HepG2 (cell line): ENCODE measurements at regions not wholly inside any gene's neighbourhood (a gene's known extent, or its start where the extent isn't known, plus 50 kb on each side); places are given as distances from the start of the nearest gene placed in this dataset.

ENCODE experiments used
- ATAC-seq: fragments of 200-7000 bp; cut with Tn5 transposase; 3 replicates; pipeline ENCODE4 v1.9.1; 2020; ENCODE audit warnings: mild to moderate bottlenecking, moderate library complexity
- BruUV-seq: library from RNA; stranded (reverse); fragments of 400-500 nt; replicated peaks from 2 replicates; lab custom pipeline; 2021; lab: Mats Ljungman, UMichigan
- CTCF ChIA-PET: fragments of 300-600 bp; formaldehyde crosslinking; extraction: SDS; loops from one replicate; lab custom pipeline; 2021; ENCODE audit warnings: low total read pairs, inconsistent platforms, low intra/inter-chr PET ratio; lab: Yijun Ruan, JAX
- POLR2A ChIA-PET: fragments of 350-600 bp; sonication (Branson Sonifier 250); formaldehyde crosslinking; loops from one replicate; lab custom pipeline; 2020; ENCODE audit warnings: antibody characterized with exemption, inconsistent platforms; lab: Yijun Ruan, JAX
- DNase-seq: peaks from one replicate; pipeline ENCODE4 v3.0.0-alpha.2; 2015; ENCODE audit warnings: low spot score
- FAIRE-seq: peaks from 3 replicates; lab custom pipeline; 2011; peaks lifted over from hg19 to GRCh38; lab: Jason Lieb, UNC
- H2AFZ ChIP-seq: one replicate; pipeline ENCODE4 v1.6.1; 2011; ENCODE audit warnings: low read length, inconsistent platforms
- H3K27ac ChIP-seq: fragments of 300-600 bp; 3 replicates; pipeline ENCODE4 v1.8.0; 2011; ENCODE audit warnings: mixed run types, mild to moderate bottlenecking, mixed read lengths, low read length, inconsistent platforms; ENCODE audit not compliant: insufficient read depth; ENCODE audit errors: extremely low read length
- H3K27me3 ChIP-seq, 2 experiments: fragments of 200-600 bp in 1 of 2; 2 replicates in 1 of 2; 3 replicates in 1 of 2; pipeline versions ENCODE4 v1.6.0 to v1.8.0; 2011; ENCODE audit warnings: low read length in 2 of 2, mild to moderate bottlenecking in 2 of 2, moderate library complexity in 2 of 2, inconsistent platforms in 1 of 2; ENCODE audit not compliant: insufficient read depth in 2 of 2, control insufficient read depth in 1 of 2
- H3K36me3 ChIP-seq, 2 experiments: fragments of 200-600 bp in 1 of 2; replicated peaks in 1 of 2; 2 replicates in 1 of 2; 3 replicates in 1 of 2; pipeline versions ENCODE4 v1.5.1 to v1.8.0; 2011; ENCODE audit warnings: low read length in 2 of 2, inconsistent platforms in 1 of 2; ENCODE audit not compliant: insufficient read depth in 2 of 2, control insufficient read depth in 1 of 2
- H3K4me1 ChIP-seq: 2 replicates; pipeline ENCODE4 v1.5.1; 2012; ENCODE audit warnings: low read length, inconsistent platforms; ENCODE audit not compliant: insufficient read depth
- H3K4me2 ChIP-seq: 2 replicates; pipeline ENCODE4 v1.6.0; 2011; ENCODE audit warnings: low read depth, low read length, inconsistent platforms
- H3K4me3 ChIP-seq, 3 experiments: fragments of 200-600 bp in 1 of 3; sonication (generic), shearing (Covaris generic) in 1 of 3; replicated peaks in 1 of 3; 2 replicates each; pipeline ENCODE4 v1.5.1; 2011 to 2016; ENCODE audit warnings: low read length in 3 of 3, inconsistent platforms in 2 of 3, low read depth in 2 of 3, mild to moderate bottlenecking in 2 of 3, control low read depth in 1 of 3, mixed read lengths in 1 of 3; ENCODE audit not compliant: insufficient read depth in 1 of 3
- H3K79me2 ChIP-seq: one replicate; pipeline ENCODE4 v1.6.1; 2011; ENCODE audit warnings: low read length, inconsistent platforms; ENCODE audit not compliant: insufficient read depth
- H3K9ac ChIP-seq: 2 replicates; pipeline ENCODE4 v1.6.0; 2011; ENCODE audit warnings: mild to moderate bottlenecking, low read depth, low read length, inconsistent platforms; ENCODE audit not compliant: insufficient read depth
- H3K9me3 ChIP-seq: 2 replicates; pipeline ENCODE4 v1.5.1; 2012; ENCODE audit warnings: mild to moderate bottlenecking, low read length
- H4K20me1 ChIP-seq: 2 replicates; pipeline ENCODE4 v1.6.0; 2011; ENCODE audit warnings: inconsistent platforms, mild to moderate bottlenecking, low read length, moderate library complexity; ENCODE audit not compliant: insufficient read depth
- HNF4A ChIP-seq: sonication (generic); formaldehyde crosslinking; IDR thresholded peaks from 2 replicates; pipeline ENCODE4 v1.4.0; 2020; ENCODE audit warnings: missing genetic modification reagents
- HOXA3 ChIP-seq: sonication (generic); formaldehyde crosslinking; IDR thresholded peaks from 2 replicates; pipeline ENCODE4 v1.5.0; 2020; ENCODE audit warnings: missing genetic modification reagents
- KDM5B ChIP-seq: sonication (generic); formaldehyde crosslinking; IDR thresholded peaks from 2 replicates; pipeline ENCODE4 v1.4.0; 2020; ENCODE audit warnings: missing genetic modification reagents, mild to moderate bottlenecking, borderline replicate concordance
- POLR2G ChIP-seq: fragments of 200-400 bp; formaldehyde crosslinking; IDR thresholded peaks from 2 replicates; pipeline ENCODE4 v1.6.1; 2018; ENCODE audit warnings: mild to moderate bottlenecking, low read depth, low read length, moderate library complexity
- PRMT3 ChIP-seq: sonication (generic); formaldehyde crosslinking; IDR thresholded peaks from 2 replicates; pipeline ENCODE4 v1.8.1; 2022; ENCODE audit warnings: low read depth, mild to moderate bottlenecking, moderate library complexity, missing genetic modification reagents, borderline replicate concordance
- RCOR2 ChIP-seq: IDR thresholded peaks from 2 replicates; pipeline ENCODE4 v1.6.1; 2016; ENCODE audit warnings: missing biosample characterization, missing genetic modification reagents
- SRSF1 ChIP-seq: fragments of 200-400 bp; formaldehyde crosslinking; optimal IDR thresholded peaks from 2 replicates; pipeline ENCODE3; 2017; ENCODE audit warnings: mild to moderate bottlenecking, low read depth, low read length, moderate library complexity
- ZMYM4 ChIP-seq: sonication (generic); formaldehyde crosslinking; IDR thresholded peaks from 2 replicates; pipeline ENCODE4 v1.8.1; 2023; ENCODE audit warnings: mild to moderate bottlenecking, missing genetic modification reagents
- ZNF232 ChIP-seq: sonication (generic); formaldehyde crosslinking; IDR thresholded peaks from 2 replicates; pipeline ENCODE4 v1.4.0; 2020; ENCODE audit warnings: missing genetic modification reagents, borderline replicate concordance
- ZNF33A ChIP-seq: sonication (generic); formaldehyde crosslinking; IDR thresholded peaks from 2 replicates; pipeline ENCODE4 v1.5.1; 2020; ENCODE audit warnings: missing genetic modification reagents, mild to moderate bottlenecking, moderate library complexity, borderline replicate concordance
- ZNF484 ChIP-seq: sonication (generic); formaldehyde crosslinking; IDR thresholded peaks from 2 replicates; pipeline ENCODE4 v1.5.1; 2020; ENCODE audit warnings: mild to moderate bottlenecking, low read depth, missing genetic modification reagents, borderline replicate concordance
- ZNF598 ChIP-seq: sonication (generic); formaldehyde crosslinking; IDR thresholded peaks from 2 replicates; pipeline ENCODE4 v1.5.1; 2020; ENCODE audit warnings: mild to moderate bottlenecking, missing genetic modification reagents, borderline replicate concordance
- ZNF790 ChIP-seq: sonication (generic); formaldehyde crosslinking; IDR thresholded peaks from 2 replicates; pipeline ENCODE4 v1.8.0; 2022; ENCODE audit warnings: missing genetic modification reagents, mild to moderate bottlenecking, borderline replicate concordance
- WGBS: methylation state at CpG from one replicate; pipeline ENCODE4 v1.1.6; 2017; ENCODE audit warnings: low lambda C conversion rate; 5-methylcytosine and 5-hydroxymethylcytosine counted together
- in situ Hi-C: cut with HindIII; loops from 2 replicates; pipeline ENCODE4 v1.10.0; 2017; ENCODE audit warnings: low pct_unique_long_range_greater_than_20kb; ENCODE audit not compliant: extremely low pct_ligation_motif_present
- intact Hi-C: fragments of 100-400 bp; cut with micrococcal nuclease; formaldehyde crosslinking; loops from one replicate; pipeline ENCODE4 v1.10.0; 2022; ENCODE audit not compliant: unreplicated experiment
- TF ChIP-seq, protein P1 (sequence below): IDR thresholded peaks from 2 replicates; pipeline ENCODE4 v1.6.1; 2018; ENCODE audit warnings: missing genetic modification reagents, mild to moderate bottlenecking, missing compliant biosample characterization
- TF ChIP-seq, protein P2 (sequence below): sonication (generic); formaldehyde crosslinking; IDR thresholded peaks from 2 replicates; pipeline ENCODE4 v1.9.0; 2021; ENCODE audit warnings: missing genetic modification reagents, borderline replicate concordance

DNA sequence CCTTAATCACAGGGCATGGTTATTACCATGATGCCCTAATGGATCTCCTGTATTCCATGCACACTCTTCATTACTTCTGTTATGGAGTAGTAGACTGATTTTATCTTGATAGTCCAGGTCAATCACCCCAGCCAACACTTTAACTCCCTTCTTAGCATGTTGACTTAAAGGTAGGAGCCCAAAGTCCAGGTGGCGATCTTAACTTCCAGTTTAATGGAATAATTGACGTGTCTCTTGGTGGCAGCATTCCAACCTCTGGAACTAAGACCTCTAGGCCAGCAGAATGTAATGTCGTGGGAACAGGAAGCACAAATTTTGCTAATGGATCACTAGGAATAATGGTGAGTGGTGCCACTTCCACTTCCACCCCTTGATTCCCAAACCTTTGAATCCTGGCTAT is 687.2 kb upstream of the SGO1 start:
- no peaks in the 10 kb centered on the region for H4K20me1 ChIP-seq
- in situ Hi-C loops (no loop called here), intact Hi-C loops (no loop called here)
- POLR2A ChIA-PET: no interaction called here
- H3K27ac ChIP-seq: no peak overlapping the region
- H3K9ac ChIP-seq: no peak overlapping the region
- no peaks in the 10 kb centered on the region for H3K27me3 ChIP-seq
- TF ChIP-seq, protein P1, sequence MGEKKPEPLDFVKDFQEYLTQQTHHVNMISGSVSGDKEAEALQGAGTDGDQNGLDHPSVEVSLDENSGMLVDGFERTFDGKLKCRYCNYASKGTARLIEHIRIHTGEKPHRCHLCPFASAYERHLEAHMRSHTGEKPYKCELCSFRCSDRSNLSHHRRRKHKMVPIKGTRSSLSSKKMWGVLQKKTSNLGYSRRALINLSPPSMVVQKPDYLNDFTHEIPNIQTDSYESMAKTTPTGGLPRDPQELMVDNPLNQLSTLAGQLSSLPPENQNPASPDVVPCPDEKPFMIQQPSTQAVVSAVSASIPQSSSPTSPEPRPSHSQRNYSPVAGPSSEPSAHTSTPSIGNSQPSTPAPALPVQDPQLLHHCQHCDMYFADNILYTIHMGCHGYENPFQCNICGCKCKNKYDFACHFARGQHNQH (CRISPR knock-in tag): no peak
- TF ChIP-seq PRMT3: no peak
- peak; percentile 25; the same call in 1 of the 2 replicates for TF ChIP-seq ZMYM4 (CRISPR knock-in tag)
- TF ChIP-seq ZNF484 (CRISPR knock-in tag): no peak
- TF ChIP-seq HNF4A (CRISPR knock-in tag): peak; percentile 23; the same call in 1 of the 2 replicates
- H3K4me3 ChIP-seq: no peak overlapping the region
- no peak overlapping the region for H2AFZ ChIP-seq
- no peaks in the 10 kb centered on the region for H3K36me3 ChIP-seq
- no peak overlapping the region for H3K4me2 ChIP-seq
- FAIRE-seq: no peak
- no peak for ATAC-seq
- CTCF ChIA-PET: no interaction called here
- H3K4me1 ChIP-seq: no peaks in the 10 kb centered on the region
- WGBS: 0% methylated on average over 3 of the region's 3 CpGs
- peaks cover 64% of the 10 kb centered on the region for H3K9me3 ChIP-seq
- no peak for DNase-seq
- H3K79me2 ChIP-seq: no peaks in the 10 kb centered on the region
- BruUV-seq: no TSS peak

DNA sequence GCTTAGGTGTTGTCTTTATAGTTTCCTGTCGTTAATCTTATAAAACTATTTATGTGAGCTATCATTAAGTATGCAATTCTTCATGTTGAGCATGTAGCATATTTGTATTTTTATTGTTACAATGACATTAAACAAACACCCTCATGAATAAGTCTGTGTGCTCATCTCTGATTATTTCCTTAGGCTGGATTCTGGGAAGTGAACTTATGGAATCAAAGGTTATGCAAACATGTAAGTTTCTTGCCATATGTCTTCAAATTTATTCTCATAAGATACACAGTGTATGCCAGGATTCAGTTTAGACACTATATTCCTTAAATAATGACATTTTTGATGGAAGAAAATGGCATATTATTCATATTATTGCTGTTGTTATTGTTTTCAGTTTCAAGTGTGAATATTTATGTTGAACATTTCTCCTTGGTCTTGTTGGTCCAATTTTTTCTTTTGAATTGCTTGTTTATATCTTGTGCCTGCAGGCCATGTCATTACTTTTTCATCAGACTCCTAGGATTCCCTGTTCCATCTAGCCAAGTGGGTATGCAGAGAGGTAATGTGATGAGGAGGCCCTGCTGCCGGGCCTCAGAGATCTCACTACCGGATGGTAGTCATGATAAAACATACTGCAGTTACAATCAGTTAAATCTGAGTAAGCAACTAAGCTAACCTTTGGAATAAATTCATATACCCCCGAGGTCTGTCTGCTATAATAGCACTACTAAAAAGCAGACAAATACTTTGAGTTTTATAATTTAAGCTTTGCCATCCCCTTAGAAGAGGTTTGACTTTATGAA is 684.3 kb upstream of the SGO1 start:
- H3K79me2 ChIP-seq: no peaks in the 10 kb centered on the region
- whole genome bisulfite sequencing: 7% methylated on average over 4 of the region's 4 CpGs
- in situ Hi-C loops (no loop called here), intact Hi-C loops (no loop called here)
- H3K4me2 ChIP-seq: no peak overlapping the region
- ChIA-PET CTCF (no interaction called here), POLR2A (no interaction called here)
- H3K36me3 ChIP-seq: no peaks in the 10 kb centered on the region
- no peak overlapping the region for H3K4me3 ChIP-seq
- BruUV-seq: no TSS peak
- no peaks in the 10 kb centered on the region for H3K4me1 ChIP-seq
- ATAC-seq (no peak), DNase-seq (no peak), FAIRE-seq (no peak)
- no peaks in the 10 kb centered on the region for H3K27me3 ChIP-seq
- peaks cover 46% of the 10 kb centered on the region for H3K9me3 ChIP-seq
- H4K20me1 ChIP-seq: no peaks in the 10 kb centered on the region
- H3K9ac ChIP-seq: no peak overlapping the region
- H2AFZ ChIP-seq: no peak overlapping the region
- no peak overlapping the region for H3K27ac ChIP-seq
- TF ChIP-seq, protein P2, sequence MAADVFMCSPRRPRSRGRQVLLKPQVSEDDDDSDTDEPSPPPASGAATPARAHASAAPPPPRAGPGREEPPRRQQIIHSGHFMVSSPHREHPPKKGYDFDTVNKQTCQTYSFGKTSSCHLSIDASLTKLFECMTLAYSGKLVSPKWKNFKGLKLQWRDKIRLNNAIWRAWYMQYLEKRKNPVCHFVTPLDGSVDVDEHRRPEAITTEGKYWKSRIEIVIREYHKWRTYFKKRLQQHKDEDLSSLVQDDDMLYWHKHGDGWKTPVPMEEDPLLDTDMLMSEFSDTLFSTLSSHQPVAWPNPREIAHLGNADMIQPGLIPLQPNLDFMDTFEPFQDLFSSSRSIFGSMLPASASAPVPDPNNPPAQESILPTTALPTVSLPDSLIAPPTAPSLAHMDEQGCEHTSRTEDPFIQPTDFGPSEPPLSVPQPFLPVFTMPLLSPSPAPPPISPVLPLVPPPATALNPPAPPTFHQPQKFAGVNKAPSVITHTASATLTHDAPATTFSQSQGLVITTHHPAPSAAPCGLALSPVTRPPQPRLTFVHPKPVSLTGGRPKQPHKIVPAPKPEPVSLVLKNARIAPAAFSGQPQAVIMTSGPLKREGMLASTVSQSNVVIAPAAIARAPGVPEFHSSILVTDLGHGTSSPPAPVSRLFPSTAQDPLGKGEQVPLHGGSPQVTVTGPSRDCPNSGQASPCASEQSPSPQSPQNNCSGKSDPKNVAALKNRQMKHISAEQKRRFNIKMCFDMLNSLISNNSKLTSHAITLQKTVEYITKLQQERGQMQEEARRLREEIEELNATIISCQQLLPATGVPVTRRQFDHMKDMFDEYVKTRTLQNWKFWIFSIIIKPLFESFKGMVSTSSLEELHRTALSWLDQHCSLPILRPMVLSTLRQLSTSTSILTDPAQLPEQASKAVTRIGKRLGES (CRISPR knock-in tag): no peak
- TF ChIP-seq ZNF33A (CRISPR knock-in tag) (no peak), SRSF1 (no peak), KDM5B (CRISPR knock-in tag) (no peak), HOXA3 (CRISPR knock-in tag) (no peak), POLR2G (no peak), ZNF598 (no peak), ZNF790 (CRISPR knock-in tag) (no peak), ZNF232 (CRISPR knock-in tag) (no peak), RCOR2 (no peak)
